A673 (cell line): ENCODE measurements at regions not wholly inside any gene's neighbourhood (a gene's known extent, or its start where the extent isn't known, plus 50 kb on each side); places are given as distances from the start of the nearest gene placed in this dataset.

Experiments
- CTCF ChIP-seq: fragments of 300-800, 200-600 bp; sonication (generic); conservative IDR thresholded peaks from 2 replicates; pipeline ENCODE4 v1.5.1; 2017; ENCODE audit warnings: low read depth, mild to moderate bottlenecking, antibody characterized with exemption, low read length, moderate library complexity, mixed read lengths
- EZH2 ChIP-seq: fragments of 200-600 bp; sonication (generic); IDR thresholded peaks from 2 replicates; pipeline ENCODE4 v1.6.1; 2017; ENCODE audit warnings: borderline replicate concordance, low read depth, mild to moderate bottlenecking, mixed read lengths, antibody characterized with exemption, low read length; ENCODE audit not compliant: poor library complexity, severe bottlenecking

GRCh38 chr5:2131826-2132496 lies 249.2 kb upstream of the IRX4 start:
- TF ChIP-seq CTCF = no peak
- no peak for TF ChIP-seq EZH2
